H9 (cell line): ENCODE measurements at regions not wholly inside any gene's neighbourhood (a gene's known extent, or its start where the extent isn't known, plus 50 kb on each side); places are given as distances from the start of the nearest gene placed in this dataset.
A peak's percentile ranks its signal among the peaks of the same experiment; 100 is the strongest.

Experiments used
- DNase-seq: peaks from one replicate; pipeline ENCODE4 v3.0.0-alpha.2; 2017
- H2AFZ ChIP-seq: one replicate; pipeline ENCODE4 v1.6.1; 2013; ENCODE audit warnings: mild to moderate bottlenecking, low read length, control low read depth, moderate library complexity
- H2AK5ac ChIP-seq: 2 replicates; pipeline ENCODE4 v1.6.1; 2013; ENCODE audit warnings: low read length, control low read depth, mixed read lengths; ENCODE audit not compliant: insufficient read length
- H2BK120ac ChIP-seq: one replicate; pipeline ENCODE4 v1.6.1; 2013; ENCODE audit warnings: low read depth, mild to moderate bottlenecking, low read length, control low read depth, inconsistent platforms; ENCODE audit not compliant: poor library complexity, severe bottlenecking
- H2BK12ac ChIP-seq: 2 replicates; pipeline ENCODE4 v1.6.1; 2013; ENCODE audit warnings: low read length, control low read depth, mixed read lengths, low read depth; ENCODE audit not compliant: insufficient read length
- H2BK15ac ChIP-seq: 2 replicates; pipeline ENCODE4 v1.6.1; 2013; ENCODE audit warnings: low read depth, low read length, control low read depth
- H2BK20ac ChIP-seq: one replicate; pipeline ENCODE4 v1.6.1; 2013; ENCODE audit warnings: low read depth, mild to moderate bottlenecking, low read length, control low read depth, inconsistent platforms; ENCODE audit not compliant: poor library complexity, severe bottlenecking
- H2BK5ac ChIP-seq: 2 replicates; pipeline ENCODE4 v1.6.1; 2013; ENCODE audit warnings: low read length, control low read depth, mixed read lengths; ENCODE audit not compliant: insufficient read length
- H3K14ac ChIP-seq: 2 replicates; pipeline ENCODE4 v1.6.1; 2013; ENCODE audit warnings: low read length, control low read depth; ENCODE audit not compliant: insufficient read depth
- H3K18ac ChIP-seq: 2 replicates; pipeline ENCODE4 v1.6.1; 2013; ENCODE audit warnings: low read depth, mild to moderate bottlenecking, mixed read lengths, low read length, control low read depth; ENCODE audit not compliant: insufficient read length
- H3K23ac ChIP-seq: 2 replicates; pipeline ENCODE4 v1.6.1; 2013; ENCODE audit warnings: low read length, control low read depth, mixed read lengths, low read depth; ENCODE audit not compliant: insufficient read length
- H3K23me2 ChIP-seq: 2 replicates; pipeline ENCODE4 v1.6.1; 2013; ENCODE audit warnings: low read depth, mild to moderate bottlenecking, mixed read lengths, low read length, control low read depth; ENCODE audit not compliant: insufficient read length, poor library complexity, severe bottlenecking
- H3K27ac ChIP-seq: 2 replicates; pipeline ENCODE4 v1.5.1; 2013; ENCODE audit warnings: low read length, control low read depth, mixed read lengths, low read depth; ENCODE audit not compliant: insufficient read length
- H3K27me3 ChIP-seq: 2 replicates; pipeline ENCODE4 v1.6.1; 2013; ENCODE audit warnings: low read length, control low read depth, inconsistent platforms; ENCODE audit not compliant: insufficient read depth
- H3K4ac ChIP-seq: 2 replicates; pipeline ENCODE4 v1.6.1; 2013; ENCODE audit warnings: low read depth, mild to moderate bottlenecking, control low read depth, inconsistent platforms, low read length, moderate library complexity
- H3K4me1 ChIP-seq: 2 replicates; pipeline ENCODE4 v1.6.1; 2013; ENCODE audit warnings: low read length, control low read depth, inconsistent platforms; ENCODE audit not compliant: insufficient read depth
- H3K4me2 ChIP-seq: 2 replicates; pipeline ENCODE4 v1.6.1; 2013; ENCODE audit warnings: low read length, control low read depth, mixed read lengths; ENCODE audit not compliant: insufficient read length, insufficient read depth
- H3K56ac ChIP-seq: 2 replicates; pipeline ENCODE4 v1.6.1; 2013; ENCODE audit warnings: low read depth, mild to moderate bottlenecking, mixed read lengths, low read length, control low read depth; ENCODE audit not compliant: insufficient read length
- H3K79me1 ChIP-seq: 2 replicates; pipeline ENCODE4 v1.6.1; 2013; ENCODE audit warnings: low read depth, mild to moderate bottlenecking, moderate library complexity, low read length, control low read depth, inconsistent platforms; ENCODE audit not compliant: insufficient read depth, poor library complexity, severe bottlenecking
- H3K79me2 ChIP-seq: 2 replicates; pipeline ENCODE4 v1.6.1; 2013; ENCODE audit warnings: low read length, control low read depth, inconsistent platforms; ENCODE audit not compliant: insufficient read depth
- H3K9ac ChIP-seq: 2 replicates; pipeline ENCODE4 v1.6.1; 2013; ENCODE audit warnings: low read length, control low read depth, mixed read lengths; ENCODE audit not compliant: insufficient read length; ENCODE audit errors: extremely low read depth
- H3K9me3 ChIP-seq: one replicate; pipeline ENCODE4 v1.6.1; 2013; ENCODE audit warnings: low read depth, low read length, inconsistent platforms; ENCODE audit not compliant: control insufficient read depth
- H3T11ph ChIP-seq: one replicate; pipeline ENCODE4 v1.6.1; 2013; ENCODE audit warnings: mild to moderate bottlenecking, low read length, control low read depth, inconsistent platforms
- H4K20me1 ChIP-seq: one replicate; pipeline ENCODE4 v1.6.1; 2013; ENCODE audit not compliant: control insufficient read depth, insufficient read length, insufficient read depth
- H4K5ac ChIP-seq: 2 replicates; pipeline ENCODE4 v1.6.1; 2013; ENCODE audit warnings: low read depth, mild to moderate bottlenecking, mixed read lengths, low read length, control low read depth; ENCODE audit not compliant: insufficient read length
- H4K8ac ChIP-seq: replicated peaks from 2 replicates; pipeline ENCODE4 v1.6.1; 2013; ENCODE audit warnings: low read length, control low read depth, mixed read lengths, low read depth; ENCODE audit not compliant: insufficient read length
- H4K91ac ChIP-seq: 2 replicates; pipeline ENCODE4 v1.6.1; 2013; ENCODE audit warnings: low read depth, mild to moderate bottlenecking, moderate library complexity, mixed read lengths, low read length, control low read depth; ENCODE audit not compliant: insufficient read length
- H3K27ac Mint-ChIP-seq, 3 experiments: 2 replicates in 2 of 3; 3 replicates in 1 of 3; pipeline ENCODE4 v1.8.0; 2020 to 2021; ENCODE audit warnings: mixed read lengths in 3 of 3, mild to moderate bottlenecking in 1 of 3, moderate library complexity in 1 of 3
- H3K27me3 Mint-ChIP-seq: 2 replicates; pipeline ENCODE4 v1.8.0; 2021; ENCODE audit warnings: low read depth, mild to moderate bottlenecking, moderate library complexity, mixed read lengths
- H3K36me3 Mint-ChIP-seq, 3 experiments: 2 replicates in 2 of 3; 3 replicates in 1 of 3; pipeline ENCODE4 v1.8.0; 2020 to 2021; ENCODE audit warnings: low read depth in 3 of 3, mixed read lengths in 3 of 3; ENCODE audit not compliant: insufficient read depth in 1 of 3
- H3K4me1 Mint-ChIP-seq, 2 experiments: 2 replicates each; pipeline ENCODE4 v1.8.0; 2020; ENCODE audit warnings: mixed read lengths in 2 of 2
- H3K4me3 Mint-ChIP-seq, 2 experiments: 2 replicates in 1 of 2; 3 replicates in 1 of 2; pipeline ENCODE4 v1.8.0; 2020 to 2021; ENCODE audit warnings: mild to moderate bottlenecking in 2 of 2, mixed read lengths in 2 of 2, moderate library complexity in 1 of 2
- H3K9me3 Mint-ChIP-seq, 2 experiments: 2 replicates in 1 of 2; 3 replicates in 1 of 2; pipeline ENCODE4 v1.8.0; 2020; ENCODE audit warnings: mild to moderate bottlenecking in 2 of 2, mixed read lengths in 2 of 2, moderate library complexity in 1 of 2
- CTCF ChIP-seq: fragments of 200-600 bp; sonication (generic); conservative IDR thresholded peaks from 3 replicates; pipeline ENCODE4 v1.8.0; 2021; ENCODE audit warnings: antibody characterized with exemption, mild to moderate bottlenecking
- WGBS: extraction: QIAGEN DNeasy Blood & Tissue Kit; methylation state at CpG from one replicate; pipeline ENCODE4 v1.1.7; 2013; ENCODE audit warnings: missing lambda C conversion rate, low lambda C conversion rate, mixed read lengths; ENCODE audit not compliant: insufficient read length; ENCODE audit errors: extremely low coverage; 5-methylcytosine and 5-hydroxymethylcytosine counted together

DNA sequence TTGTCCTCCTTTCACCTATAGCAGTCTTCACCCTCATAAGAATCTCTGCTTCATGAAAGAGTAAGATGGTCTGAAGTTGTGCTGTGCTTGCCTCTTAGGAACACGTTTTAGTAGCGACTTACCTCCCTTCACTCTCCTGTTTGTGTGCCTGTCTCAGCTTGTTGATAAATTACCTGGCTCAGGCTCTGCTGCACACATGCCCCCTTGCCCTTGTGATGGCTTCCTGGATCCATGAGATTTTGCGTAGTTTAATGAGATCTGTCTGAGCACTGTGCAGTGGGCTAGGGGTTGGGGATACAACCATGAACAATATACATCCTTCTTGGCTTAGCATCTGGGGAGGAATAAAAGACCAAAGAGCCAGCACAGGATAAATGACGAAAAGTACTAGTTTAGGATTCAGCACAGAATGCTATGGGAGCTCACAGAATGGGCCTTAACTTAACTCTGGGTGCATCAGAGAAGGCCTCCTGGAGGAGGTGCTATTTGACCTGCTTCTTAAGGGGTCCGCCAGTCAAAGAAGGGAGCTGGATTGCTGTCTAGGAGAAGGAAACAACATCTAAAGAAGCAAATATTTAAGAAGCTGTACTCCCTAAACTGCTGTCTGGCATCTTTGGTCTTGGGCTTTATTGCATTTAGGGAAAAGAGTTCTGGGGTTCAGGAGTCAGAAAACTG is 175.7 kb upstream of the PLXNA2 start:
- Histone ChIP-seq H4K91ac (no peak overlapping the region), H3K18ac (no peak overlapping the region), H2BK20ac (no peak overlapping the region), H3K27ac (no peak overlapping the region), H4K8ac (no peak overlapping the region), H4K20me1 (no peaks in the 10 kb centered on the region), H2AK5ac (no peak overlapping the region), H3K14ac (no peak overlapping the region), H3T11ph (no peak overlapping the region), H3K23ac (no peak overlapping the region), H2BK120ac (no peak overlapping the region), H3K4me1 (peaks cover 4% of the 10 kb centered on the region; the same call in 1 of the 2 replicates), H3K23me2 (no peaks in the 10 kb centered on the region), H3K79me2 (no peaks in the 10 kb centered on the region), H3K4me2 (no peak overlapping the region), H2BK5ac (no peak overlapping the region), H4K5ac (no peak overlapping the region), H2BK15ac (no peak overlapping the region), H2AFZ (no peak overlapping the region), H3K27me3 (no peaks in the 10 kb centered on the region), H3K4ac (no peak overlapping the region), H2BK12ac (no peak overlapping the region), H3K9ac (no peak overlapping the region), H3K56ac (no peak overlapping the region), H3K79me1 (no peaks in the 10 kb centered on the region), H3K9me3 (no peaks in the 10 kb centered on the region)
- DNase-seq, result no peak
- no peaks in the 10 kb centered on the region for H3K36me3 Mint-ChIP-seq
- H3K9me3 Mint-ChIP-seq, result no peaks in the 10 kb centered on the region
- H3K4me3 Mint-ChIP-seq, result no peak overlapping the region
- WGBS, result no CpG with 5 or more reads among the region's 5 CpGs
- H3K27me3 Mint-ChIP-seq, result no peaks in the 10 kb centered on the region; the same call in 1 of the 2 replicates
- TF ChIP-seq CTCF, result peak; percentile 52
- peaks cover 6% of the 10 kb centered on the region in 2 experiments; a peak in 3 of 4 replicates for H3K4me1 Mint-ChIP-seq
- H3K27ac Mint-ChIP-seq, result no peak overlapping the region; a peak in 1 of 7 replicates
